IPS-15b (cell line): ENCODE measurements at regions not wholly inside any gene's neighbourhood (a gene's known extent, or its start where the extent isn't known, plus 50 kb on each side); places are given as distances from the start of the nearest gene placed in this dataset.

Source experiments
- H3K27me3 ChIP-seq: one replicate; pipeline ENCODE4 v1.6.1; 2013; ENCODE audit warnings: low read length; ENCODE audit not compliant: control insufficient read depth, insufficient read depth
- H3K36me3 ChIP-seq: one replicate; pipeline ENCODE4 v1.6.1; 2013; ENCODE audit warnings: low read length; ENCODE audit not compliant: control insufficient read depth, insufficient read depth
- H3K4me1 ChIP-seq: one replicate; pipeline ENCODE4 v1.6.1; 2013; ENCODE audit warnings: mild to moderate bottlenecking, low read length; ENCODE audit not compliant: control insufficient read depth, insufficient read depth
- H3K4me3 ChIP-seq: one replicate; pipeline ENCODE4 v1.5.1; 2013; ENCODE audit warnings: low read depth, low read length
- H3K9ac ChIP-seq: one replicate; pipeline ENCODE4 v1.6.1; 2013; ENCODE audit warnings: low read depth, mild to moderate bottlenecking, low read length
- H3K9me3 ChIP-seq: one replicate; pipeline ENCODE4 v1.6.1; 2013; ENCODE audit warnings: mild to moderate bottlenecking, low read length; ENCODE audit not compliant: control insufficient read depth, insufficient read depth

- Histone ChIP-seq H3K4me1 (no peaks in the 10 kb centered on the region), H3K9ac (no peak overlapping the region), H3K9me3 (no peaks in the 10 kb centered on the region), H3K4me3 (no peak overlapping the region), H3K36me3 (no peaks in the 10 kb centered on the region), H3K27me3 (no peaks in the 10 kb centered on the region)
These were observed 245.1 kb upstream of the TLE3 start for GRCh38 chr15:70342554-70343548.

GRCh38 chr15:70342141-70342540, 244.4 kb upstream of the TLE3 start:
- no peaks in the 10 kb centered on the region for H3K27me3 ChIP-seq
- no peaks in the 10 kb centered on the region for H3K36me3 ChIP-seq
- no peaks in the 10 kb centered on the region for H3K9me3 ChIP-seq
- no peak overlapping the region for H3K4me3 ChIP-seq
- H3K4me1 ChIP-seq = no peaks in the 10 kb centered on the region
- no peak overlapping the region for H3K9ac ChIP-seq

GRCh38 chr15:70341566-70341965, 243.8 kb upstream of the TLE3 start:
- Histone ChIP-seq H3K36me3 (no peaks in the 10 kb centered on the region), H3K4me3 (no peak overlapping the region), H3K27me3 (no peaks in the 10 kb centered on the region), H3K9ac (no peak overlapping the region), H3K9me3 (no peaks in the 10 kb centered on the region), H3K4me1 (no peaks in the 10 kb centered on the region)

- H3K9me3 ChIP-seq = no peaks in the 10 kb centered on the region
- no peak overlapping the region for H3K4me3 ChIP-seq
- no peak overlapping the region for H3K9ac ChIP-seq
- no peaks in the 10 kb centered on the region for H3K4me1 ChIP-seq
- no peaks in the 10 kb centered on the region for H3K27me3 ChIP-seq
- H3K36me3 ChIP-seq = no peaks in the 10 kb centered on the region
These were observed 242.8 kb upstream of the TLE3 start for GRCh38 chr15:70340494-70340870.

- H3K4me1 ChIP-seq = no peaks in the 10 kb centered on the region
- no peaks in the 10 kb centered on the region for H3K9me3 ChIP-seq
- H3K36me3 ChIP-seq = no peaks in the 10 kb centered on the region
- H3K27me3 ChIP-seq = no peaks in the 10 kb centered on the region
- H3K9ac ChIP-seq = no peak overlapping the region
- no peak overlapping the region for H3K4me3 ChIP-seq
These were observed 242.1 kb upstream of the TLE3 start for GRCh38 chr15:70339571-70340493.

- no peaks in the 10 kb centered on the region for H3K27me3 ChIP-seq
These were observed 239.8 kb upstream of the TLE3 start for GRCh38 chr15:70337277-70338186.

GRCh38 chr15:70336425-70337009, 238.8 kb upstream of the TLE3 start:
- no peaks in the 10 kb centered on the region for H3K36me3 ChIP-seq
- no peak overlapping the region for H3K9ac ChIP-seq
- H3K4me1 ChIP-seq = no peaks in the 10 kb centered on the region
- no peaks in the 10 kb centered on the region for H3K9me3 ChIP-seq
- H3K27me3 ChIP-seq = no peaks in the 10 kb centered on the region
- no peak overlapping the region for H3K4me3 ChIP-seq

More at GRCh38 chr15:70337277-70338186, 239.8 kb upstream of the TLE3 start:
- no peak overlapping the region for H3K4me3 ChIP-seq
- no peaks in the 10 kb centered on the region for H3K4me1 ChIP-seq
- no peaks in the 10 kb centered on the region for H3K36me3 ChIP-seq
- no peak overlapping the region for H3K9ac ChIP-seq
- no peaks in the 10 kb centered on the region for H3K9me3 ChIP-seq

GRCh38 chr15:70334286-70334685, 236.6 kb upstream of the TLE3 start:
- no peaks in the 10 kb centered on the region for H3K27me3 ChIP-seq
- no peaks in the 10 kb centered on the region for H3K36me3 ChIP-seq
- no peaks in the 10 kb centered on the region for H3K4me1 ChIP-seq
- H3K4me3 ChIP-seq = no peak overlapping the region
- H3K9me3 ChIP-seq = no peaks in the 10 kb centered on the region
- H3K9ac ChIP-seq = no peak overlapping the region

GRCh38 chr15:70329179-70329578, 231.5 kb upstream of the TLE3 start:
- no peaks in the 10 kb centered on the region for H3K4me1 ChIP-seq
- H3K36me3 ChIP-seq = no peaks in the 10 kb centered on the region
- H3K4me3 ChIP-seq = no peak overlapping the region
- H3K9ac ChIP-seq = no peak overlapping the region
- no peaks in the 10 kb centered on the region for H3K27me3 ChIP-seq
- H3K9me3 ChIP-seq = no peaks in the 10 kb centered on the region

GRCh38 chr15:70328679-70329115, 231.0 kb upstream of the TLE3 start:
- Histone ChIP-seq H3K9ac (no peak overlapping the region), H3K36me3 (no peaks in the 10 kb centered on the region), H3K27me3 (no peaks in the 10 kb centered on the region), H3K4me1 (peaks cover 3% of the 10 kb centered on the region), H3K9me3 (no peaks in the 10 kb centered on the region), H3K4me3 (no peak overlapping the region)
